Stimulated activated CD4-positive, alpha-beta T cell treated with anti-CD3 and anti-CD28 coated beads, Interleukin-12 subunit alpha, Interleukin-12 subunit beta, amount 100 ng/mL, for 48 hours (primary cell): ENCODE measurements at regions not wholly inside any gene's neighbourhood (a gene's known extent, or its start where the extent isn't known, plus 50 kb on each side); places are given as distances from the start of the nearest gene placed in this dataset.

Experiments used
- DNase-seq, 3 donors: peaks; one replicate each; pipeline ENCODE4 v3.0.0-alpha.2; 2020; ENCODE audit warnings: low read depth in 2 of 3, low spot score in 1 of 3

GRCh38 chr1:55374801-55375616, 159.8 kb upstream of the USP24 start:
- DNase-seq = no peak

GRCh38 chr1:55374216-55374615, 159.1 kb upstream of the USP24 start:
- no peak for DNase-seq

- DNase-seq = no peak
Measured at GRCh38 chr1:55369474-55369873, 154.3 kb upstream of the USP24 start.

GRCh38 chr1:55368698-55369097, 153.5 kb upstream of the USP24 start:
- no peak for DNase-seq

GRCh38 chr1:55367273-55367672, 152.1 kb upstream of the USP24 start:
- no peak for DNase-seq

- DNase-seq = no peak
Measured at GRCh38 chr1:55364216-55364615, 149.1 kb upstream of the USP24 start.

- DNase-seq = no peak
Measured at GRCh38 chr1:55363268-55363667, 148.1 kb upstream of the USP24 start.

- DNase-seq = no peak
Measured at GRCh38 chr1:55362558-55362957, 147.4 kb upstream of the USP24 start.

- DNase-seq = no peak
Measured at GRCh38 chr1:55359611-55360010, 144.4 kb upstream of the USP24 start.

GRCh38 chr1:55358581-55358980, 143.4 kb upstream of the USP24 start:
- no peak for DNase-seq

- DNase-seq = no peak
Measured at GRCh38 chr1:55355549-55355948, 140.4 kb upstream of the USP24 start.

- no peak for DNase-seq
Measured at GRCh38 chr1:55353707-55354620, 138.8 kb upstream of the USP24 start.

GRCh38 chr1:55352811-55353180, 137.6 kb upstream of the USP24 start:
- no peak for DNase-seq

- no peak for DNase-seq
Measured at GRCh38 chr1:55352080-55352810, 137.1 kb upstream of the USP24 start.

- no peak for DNase-seq
Measured at GRCh38 chr1:55348356-55348755, 133.2 kb upstream of the USP24 start.

GRCh38 chr1:55347866-55348265, 132.7 kb upstream of the USP24 start:
- no peak for DNase-seq

GRCh38 chr1:55347041-55347440, 131.9 kb upstream of the USP24 start:
- DNase-seq = no peak

GRCh38 chr1:55346586-55346985, 131.4 kb upstream of the USP24 start:
- no peak for DNase-seq

GRCh38 chr1:55339681-55340080, 124.5 kb upstream of the USP24 start:
- no peak for DNase-seq

- peak in 1 of 3 donors; percentile 3 for DNase-seq
Measured at GRCh38 chr1:55338448-55338820, 123.3 kb upstream of the USP24 start.

GRCh38 chr1:55337801-55338447, 122.8 kb upstream of the USP24 start:
- peak in 1 of 3 donors; percentile 24 for DNase-seq
